ENCODE measurements at regions not wholly inside any gene's neighbourhood (a gene's known extent, or its start where the extent isn't known, plus 50 kb on each side); places are given as distances from the start of the nearest gene placed in this dataset.

GRCh38 chr1:222081859-222082258 is 340.0 kb upstream of the DUSP10 start:
- TF ChIP-seq, protein P1, sequence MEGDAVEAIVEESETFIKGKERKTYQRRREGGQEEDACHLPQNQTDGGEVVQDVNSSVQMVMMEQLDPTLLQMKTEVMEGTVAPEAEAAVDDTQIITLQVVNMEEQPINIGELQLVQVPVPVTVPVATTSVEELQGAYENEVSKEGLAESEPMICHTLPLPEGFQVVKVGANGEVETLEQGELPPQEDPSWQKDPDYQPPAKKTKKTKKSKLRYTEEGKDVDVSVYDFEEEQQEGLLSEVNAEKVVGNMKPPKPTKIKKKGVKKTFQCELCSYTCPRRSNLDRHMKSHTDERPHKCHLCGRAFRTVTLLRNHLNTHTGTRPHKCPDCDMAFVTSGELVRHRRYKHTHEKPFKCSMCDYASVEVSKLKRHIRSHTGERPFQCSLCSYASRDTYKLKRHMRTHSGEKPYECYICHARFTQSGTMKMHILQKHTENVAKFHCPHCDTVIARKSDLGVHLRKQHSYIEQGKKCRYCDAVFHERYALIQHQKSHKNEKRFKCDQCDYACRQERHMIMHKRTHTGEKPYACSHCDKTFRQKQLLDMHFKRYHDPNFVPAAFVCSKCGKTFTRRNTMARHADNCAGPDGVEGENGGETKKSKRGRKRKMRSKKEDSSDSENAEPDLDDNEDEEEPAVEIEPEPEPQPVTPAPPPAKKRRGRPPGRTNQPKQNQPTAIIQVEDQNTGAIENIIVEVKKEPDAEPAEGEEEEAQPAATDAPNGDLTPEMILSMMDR (IDR thresholded peaks at IDR 0.05; ENCODE audit: low read depth, low read length): no peak
- TF ChIP-seq EZH2phosphoT487 (IDR thresholded peaks at IDR 0.05; ENCODE audit: low read depth): no peak
